Stimulated activated CD4-positive, alpha-beta T cell treated with anti-CD3 and anti-CD28 coated beads, Interleukin-15, amount 100 ng/mL, for 1 hour (primary cell): ENCODE measurements at regions not wholly inside any gene's neighbourhood (a gene's known extent, or its start where the extent isn't known, plus 50 kb on each side); places are given as distances from the start of the nearest gene placed in this dataset.

Experiments used
- DNase-seq, 2 donors: peaks; one replicate each; pipeline ENCODE4 v3.0.0-alpha.2; 2020; ENCODE audit warnings: low read depth in 1 of 2, low spot score in 1 of 2

DNA sequence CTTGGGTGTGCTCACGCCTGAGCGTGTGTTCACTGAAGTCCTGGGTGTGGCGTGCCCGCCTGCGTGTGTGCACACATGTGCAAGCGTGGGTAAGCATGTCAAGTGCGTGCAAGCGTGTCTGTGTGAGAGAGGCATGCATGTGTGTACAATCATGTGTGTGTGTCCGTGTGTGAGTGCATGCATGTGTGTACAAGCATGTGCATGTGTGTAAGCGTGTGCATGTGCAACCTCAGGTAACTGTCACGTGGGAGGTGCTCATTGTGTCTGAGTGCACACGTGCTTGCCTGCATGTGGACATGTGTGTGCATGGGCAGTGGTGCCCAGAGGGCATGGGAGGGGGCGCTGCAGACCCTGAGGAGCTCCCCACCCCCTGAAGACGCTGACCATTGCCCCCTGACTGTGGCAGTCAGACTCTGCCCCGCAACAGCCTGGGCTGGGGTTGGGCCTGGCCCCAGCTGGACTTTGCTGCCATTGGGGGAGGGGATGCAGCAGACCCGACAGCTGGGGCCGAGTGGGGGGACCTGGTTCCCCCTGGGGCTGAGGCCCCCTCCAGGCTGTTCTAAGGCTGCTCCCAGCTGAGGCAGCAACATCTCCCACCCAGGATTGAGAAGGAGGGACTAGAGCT is 88.1 kb downstream of the UNCX start:
- no peak for DNase-seq

DNA sequence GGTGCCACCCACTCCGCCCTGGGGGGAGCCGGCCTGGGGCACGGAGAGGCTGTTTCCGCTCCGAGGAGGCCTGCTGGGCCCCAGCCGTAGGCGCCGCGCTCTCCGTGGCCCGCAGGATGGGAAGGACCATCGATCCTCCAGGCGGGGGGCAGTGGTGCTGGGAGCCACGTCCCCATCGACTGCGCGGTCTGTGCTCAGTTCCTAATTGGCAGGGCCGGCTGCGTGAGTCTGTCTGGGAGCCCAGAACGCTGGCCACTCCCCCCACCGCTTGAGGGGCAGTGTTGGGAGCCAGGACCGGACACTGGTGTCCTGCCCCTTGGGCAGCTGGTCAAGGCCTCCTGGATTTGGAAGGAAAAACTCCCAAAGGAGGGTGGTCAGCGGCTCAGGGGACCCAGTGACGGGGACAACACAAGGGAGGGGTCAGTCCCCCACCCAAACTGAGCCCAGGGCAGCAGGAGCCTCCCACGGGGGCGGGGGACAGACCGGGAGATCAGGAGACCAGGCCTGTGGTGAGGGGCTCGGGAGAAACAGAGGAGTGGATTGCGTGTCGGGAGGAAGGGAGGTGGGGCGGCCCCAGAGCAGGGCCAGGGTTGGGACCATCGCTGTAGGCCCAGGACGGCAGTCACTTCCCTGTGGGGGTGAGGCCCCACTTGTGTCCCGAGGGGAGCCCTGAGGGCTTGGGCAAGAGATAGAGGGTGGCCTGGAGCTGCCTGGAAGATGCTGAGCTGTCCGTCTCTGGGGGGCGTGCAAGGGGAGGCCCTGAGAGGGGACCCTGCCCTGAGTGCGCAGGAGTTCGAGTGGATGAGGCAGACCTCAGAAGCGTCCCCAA is 89.0 kb downstream of the UNCX start:
- DNase-seq = no peak

DNA sequence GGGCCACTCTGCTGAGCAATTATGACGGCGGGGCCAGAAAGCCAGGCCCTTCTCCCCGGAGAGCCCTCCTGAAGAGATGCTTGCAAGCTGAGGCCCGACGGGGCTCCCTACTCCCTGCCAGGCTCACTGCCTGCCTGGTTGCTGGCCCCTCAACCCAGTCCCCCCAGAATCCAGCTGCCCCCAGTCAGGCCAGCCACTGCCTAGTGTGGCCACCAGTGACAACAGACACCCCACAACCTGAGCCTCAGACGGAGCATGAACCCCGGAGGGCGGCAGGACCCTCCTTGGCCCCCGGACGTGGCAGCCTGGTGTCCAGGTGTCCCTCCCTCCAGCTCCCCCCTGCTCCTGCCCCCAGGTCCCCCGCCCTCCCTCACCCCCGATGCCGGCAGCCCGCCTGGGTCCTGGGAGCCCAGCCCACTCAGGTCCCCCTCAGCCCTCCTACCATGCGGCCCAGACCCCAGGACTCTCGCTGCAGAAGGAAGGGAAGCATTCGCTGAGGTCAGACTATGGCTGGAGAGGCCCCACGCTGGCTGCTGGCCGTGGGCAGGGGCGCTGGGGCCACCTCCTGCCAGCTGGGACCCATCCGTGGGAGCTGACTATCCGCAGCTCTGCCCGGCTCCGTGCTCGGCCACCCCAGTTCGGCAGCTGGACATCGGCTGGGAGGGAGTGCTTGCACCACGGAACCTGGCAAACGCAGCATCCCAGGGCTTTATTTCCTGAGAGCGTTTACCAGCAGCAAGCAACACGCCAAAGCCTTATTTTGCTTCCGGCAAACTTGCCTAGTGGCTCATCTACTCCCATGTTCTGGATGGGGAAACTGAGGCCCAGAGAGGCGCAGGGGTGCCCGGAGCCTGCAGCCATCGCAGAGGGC is 89.8 kb downstream of the UNCX start:
- no peak for DNase-seq

DNA sequence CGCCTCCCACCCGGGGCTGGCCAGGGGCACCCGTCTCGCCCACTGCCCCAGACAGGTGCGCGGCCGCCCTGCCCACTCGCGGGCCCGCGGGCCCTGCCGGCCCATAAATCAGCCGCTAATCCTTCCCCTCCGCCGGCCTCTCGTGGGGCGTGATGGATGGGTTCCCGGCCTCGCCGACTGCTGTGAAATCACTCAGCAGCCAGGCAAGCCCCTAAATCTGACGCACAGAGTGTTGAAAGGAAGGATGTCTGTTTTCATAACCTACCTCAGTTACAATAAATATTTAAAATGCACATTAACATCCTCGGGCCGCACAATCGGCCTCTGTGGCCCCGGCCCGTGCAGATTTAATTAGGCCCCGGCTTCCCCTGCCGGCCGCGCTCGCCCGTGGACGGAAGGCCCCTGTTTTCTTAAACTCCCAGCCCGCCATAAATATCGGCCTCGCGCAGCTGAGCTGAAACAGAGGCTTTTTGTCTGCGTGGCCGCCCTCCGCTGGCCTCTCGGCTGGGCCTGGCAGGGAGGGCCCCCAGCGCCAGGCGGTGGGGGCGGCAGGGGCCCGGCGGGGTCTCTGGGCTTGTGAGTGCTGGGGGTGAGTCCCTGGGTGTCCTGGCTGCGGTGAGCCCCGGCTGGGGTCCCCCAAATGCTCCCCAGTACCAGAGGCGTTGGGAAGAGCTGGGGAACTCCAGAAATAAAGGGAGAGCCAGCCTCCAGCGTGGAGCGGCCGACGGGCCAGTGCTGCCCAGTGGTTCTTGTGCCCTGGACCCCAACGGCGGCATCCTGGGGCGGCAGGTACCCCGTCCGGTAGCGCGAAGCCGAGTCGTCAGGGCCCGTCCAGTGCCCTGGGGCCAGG is 90.7 kb downstream of the UNCX start:
- no peak for DNase-seq

DNA sequence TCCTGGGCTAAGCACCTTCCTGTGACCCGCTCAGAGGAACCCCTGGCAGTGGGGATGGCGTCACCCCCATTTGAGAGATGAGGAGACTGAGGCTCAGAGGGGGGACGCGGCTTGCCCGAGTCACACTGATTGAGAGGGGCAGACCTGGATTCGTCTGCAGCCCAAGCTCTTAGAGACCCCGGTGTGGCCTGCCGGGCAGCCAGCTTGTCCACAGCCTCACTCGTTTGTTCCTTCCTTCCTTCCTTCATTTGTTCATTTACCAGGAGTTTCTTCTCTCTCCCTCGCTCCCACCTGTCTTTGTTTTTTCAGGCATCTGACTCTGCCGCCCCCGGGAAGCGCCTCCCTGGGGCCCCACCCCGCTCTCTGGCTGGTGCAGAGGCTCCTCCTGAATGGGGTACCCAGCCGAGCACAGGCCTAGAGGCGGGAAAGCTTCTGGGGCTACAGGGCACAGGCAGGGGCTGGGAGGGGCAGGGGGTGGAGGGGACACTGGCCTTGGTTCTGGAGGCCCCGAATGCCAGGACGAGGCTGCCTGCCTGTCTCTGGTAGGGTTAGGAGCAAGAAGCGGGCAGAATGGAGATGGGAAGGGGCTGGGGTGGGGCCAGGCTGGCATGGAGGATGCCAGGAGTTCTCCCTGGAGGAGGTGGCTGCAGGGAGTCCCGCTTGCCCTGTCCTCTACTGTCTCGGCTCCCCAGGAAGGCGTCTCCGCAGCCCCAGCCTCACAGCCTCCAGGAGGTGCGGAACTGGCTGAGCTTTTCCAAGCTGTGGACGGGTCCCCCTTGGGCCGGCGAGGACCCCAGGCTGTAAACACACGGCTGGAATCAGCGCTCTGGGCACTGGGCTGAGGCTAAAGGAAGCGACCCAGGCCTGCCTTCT is 91.6 kb downstream of the UNCX start:
- DNase-seq = no peak

DNA sequence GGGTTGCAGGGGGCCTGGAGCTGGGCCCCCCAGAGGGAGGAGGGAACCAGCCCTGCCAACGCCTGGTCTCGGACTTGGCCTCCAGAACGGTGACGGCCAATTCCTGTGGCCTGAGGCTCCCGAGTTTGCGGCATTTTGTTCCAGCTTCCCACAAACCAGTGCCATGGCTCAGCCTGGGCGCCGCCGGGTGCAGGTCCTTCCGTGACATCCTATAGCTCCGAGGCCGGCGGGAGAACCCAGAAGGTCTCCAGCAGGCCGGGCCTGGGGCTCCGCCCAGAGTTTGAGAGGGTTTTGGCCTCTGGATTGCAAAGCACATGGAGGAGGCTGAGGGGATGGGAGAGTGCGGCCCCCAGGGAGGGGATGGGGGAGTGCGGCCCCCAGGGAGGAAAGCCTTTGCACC is 92.6 kb downstream of the UNCX start:
- no peak for DNase-seq

DNA sequence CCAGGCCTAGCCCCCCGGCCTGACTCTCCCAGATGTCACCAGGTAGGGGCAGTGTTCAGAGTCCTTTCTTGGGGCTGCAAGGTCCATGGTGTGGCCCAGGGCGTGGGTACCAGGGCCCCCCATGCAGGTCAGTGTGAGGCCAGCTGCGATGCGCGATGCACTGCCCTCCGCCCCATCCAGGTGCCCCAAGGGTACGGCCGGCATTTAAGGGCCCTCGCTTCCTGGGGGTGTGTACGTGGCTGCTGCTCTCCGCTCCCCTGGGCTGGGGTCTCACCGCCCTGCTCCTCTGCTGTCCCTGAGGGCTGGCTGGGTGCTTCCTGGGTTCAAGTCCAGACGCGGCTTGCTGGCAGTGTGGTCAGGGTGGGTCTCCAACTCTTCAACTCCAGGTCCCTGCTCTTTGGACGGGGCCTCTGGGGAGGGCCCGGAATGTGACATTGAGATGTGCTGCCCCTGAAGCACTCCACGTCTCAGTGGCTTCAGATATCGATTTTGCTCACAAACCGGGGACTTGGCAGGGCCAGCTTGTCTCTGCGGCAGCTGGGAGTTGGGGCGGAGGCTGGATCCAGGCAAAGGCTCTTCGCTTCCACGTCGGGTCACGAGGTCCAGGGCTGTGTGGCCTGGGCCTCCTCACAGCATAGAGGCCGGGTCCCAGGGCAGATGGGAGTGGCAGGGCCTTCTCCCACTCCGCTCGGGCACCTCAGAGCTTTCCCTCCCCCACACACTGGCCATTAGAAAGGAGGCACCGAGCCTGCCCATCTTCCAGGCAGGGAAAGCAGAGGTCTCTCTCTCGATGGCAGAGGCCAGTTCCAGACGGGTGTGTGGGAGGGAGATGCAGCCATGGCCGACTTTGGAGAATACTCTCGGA is 93.2 kb downstream of the UNCX start:
- DNase-seq = no peak

DNA sequence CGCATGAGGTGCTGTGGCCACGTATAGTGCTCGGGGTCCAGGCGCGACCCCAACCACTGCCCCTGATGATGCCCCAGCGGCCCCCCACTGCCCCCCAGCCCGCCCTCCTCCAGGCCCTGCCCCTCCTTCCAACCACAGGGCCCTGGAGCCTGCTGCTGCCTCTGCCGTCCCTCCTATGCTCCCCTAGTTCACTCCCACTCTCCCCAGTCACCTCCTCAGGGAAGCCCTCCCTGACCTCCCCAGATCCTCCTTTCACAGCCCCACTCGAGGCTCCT is 93.8 kb downstream of the UNCX start:
- no peak for DNase-seq

DNA sequence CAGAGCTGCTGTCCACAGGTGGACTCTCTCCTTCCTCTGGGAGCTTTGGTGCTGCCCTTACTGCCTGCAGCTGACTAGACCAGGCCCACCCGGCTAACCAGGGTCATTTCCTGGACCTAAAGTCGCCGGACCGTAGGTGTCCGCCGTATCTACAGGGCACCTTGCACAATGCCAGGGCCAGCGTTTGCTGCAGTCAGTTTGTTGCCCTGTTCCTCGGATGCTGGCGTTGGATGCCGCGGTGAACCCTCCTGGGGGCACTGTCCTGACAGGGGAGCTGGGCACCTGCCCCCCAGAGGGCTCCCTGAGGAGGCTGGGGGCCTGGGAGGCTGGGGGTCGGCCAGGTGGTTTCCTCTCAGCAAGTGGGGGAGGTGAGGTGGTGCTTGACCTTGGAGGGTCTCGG is 96.6 kb downstream of the UNCX start:
- DNase-seq = no peak

DNA sequence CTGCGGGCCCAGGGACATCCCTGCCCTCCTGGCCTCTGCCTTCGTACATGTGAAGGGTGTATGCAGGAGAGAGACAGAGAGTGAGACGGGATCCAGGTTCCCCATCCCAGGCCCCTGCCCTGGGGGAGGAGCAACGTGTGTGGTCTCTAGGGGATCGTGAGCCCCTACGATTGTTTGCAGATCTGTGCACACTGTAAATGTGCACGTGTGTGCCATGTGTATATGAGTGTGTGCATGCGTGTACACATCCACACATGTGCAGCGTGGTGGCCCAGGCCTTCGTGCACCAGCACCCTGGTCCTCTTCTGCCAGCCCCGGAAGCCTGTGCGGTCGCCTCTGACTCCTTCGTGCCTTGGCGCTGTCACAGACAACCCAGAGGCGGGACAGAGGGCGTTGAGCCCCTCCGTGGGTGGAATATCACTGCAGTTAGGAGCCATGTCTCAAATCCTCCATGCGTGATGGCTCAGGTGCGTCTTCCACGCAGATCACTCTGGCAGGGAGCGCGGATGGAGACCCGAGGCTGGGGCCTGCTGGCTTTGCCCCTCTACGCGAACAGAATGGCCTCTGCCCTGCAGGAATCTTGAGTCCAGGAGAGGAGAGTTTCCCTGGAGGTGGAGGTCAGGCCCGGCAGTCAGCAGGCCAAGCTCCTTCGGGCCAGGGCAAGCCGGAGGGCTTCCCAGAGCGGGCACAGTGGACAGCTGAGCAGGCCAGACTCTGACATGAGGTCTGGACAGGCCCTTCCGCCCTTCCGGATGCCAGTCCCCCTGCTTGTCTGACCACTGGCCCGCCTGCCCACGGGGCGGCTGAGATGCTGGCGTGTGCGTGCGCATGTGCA is 97.5 kb downstream of the UNCX start:
- DNase-seq = no peak

DNA sequence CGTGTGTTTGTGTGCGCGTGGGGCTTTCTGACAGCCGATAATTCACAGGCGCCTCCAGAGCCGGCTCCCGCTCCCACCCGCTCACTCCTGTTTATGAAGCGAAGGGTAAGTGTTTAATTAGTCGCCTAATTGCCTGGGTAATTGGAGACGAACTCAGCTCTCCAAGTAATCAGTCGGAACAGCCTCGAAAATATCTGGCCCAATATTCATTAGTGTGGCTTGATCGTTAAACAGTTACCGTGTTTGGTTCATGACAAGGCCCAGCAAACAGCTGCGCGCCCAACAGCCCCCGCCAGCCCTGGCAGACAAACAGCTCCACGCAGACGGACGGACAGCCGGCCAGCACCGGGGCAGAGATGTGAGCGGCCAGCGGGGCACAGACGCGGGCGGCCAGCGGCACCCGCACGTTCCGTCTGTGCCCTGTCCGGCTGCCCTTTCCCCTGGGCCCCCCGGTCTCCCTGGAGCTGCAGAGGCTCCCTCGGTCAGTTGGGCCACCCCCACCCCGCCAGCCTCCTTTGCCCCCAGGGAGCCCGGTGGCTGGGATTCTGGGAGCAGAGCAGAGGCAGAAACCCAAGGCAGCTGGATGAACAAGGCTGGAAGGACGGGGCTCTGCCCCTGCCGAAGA is 98.2 kb downstream of the UNCX start:
- DNase-seq = no peak

DNA sequence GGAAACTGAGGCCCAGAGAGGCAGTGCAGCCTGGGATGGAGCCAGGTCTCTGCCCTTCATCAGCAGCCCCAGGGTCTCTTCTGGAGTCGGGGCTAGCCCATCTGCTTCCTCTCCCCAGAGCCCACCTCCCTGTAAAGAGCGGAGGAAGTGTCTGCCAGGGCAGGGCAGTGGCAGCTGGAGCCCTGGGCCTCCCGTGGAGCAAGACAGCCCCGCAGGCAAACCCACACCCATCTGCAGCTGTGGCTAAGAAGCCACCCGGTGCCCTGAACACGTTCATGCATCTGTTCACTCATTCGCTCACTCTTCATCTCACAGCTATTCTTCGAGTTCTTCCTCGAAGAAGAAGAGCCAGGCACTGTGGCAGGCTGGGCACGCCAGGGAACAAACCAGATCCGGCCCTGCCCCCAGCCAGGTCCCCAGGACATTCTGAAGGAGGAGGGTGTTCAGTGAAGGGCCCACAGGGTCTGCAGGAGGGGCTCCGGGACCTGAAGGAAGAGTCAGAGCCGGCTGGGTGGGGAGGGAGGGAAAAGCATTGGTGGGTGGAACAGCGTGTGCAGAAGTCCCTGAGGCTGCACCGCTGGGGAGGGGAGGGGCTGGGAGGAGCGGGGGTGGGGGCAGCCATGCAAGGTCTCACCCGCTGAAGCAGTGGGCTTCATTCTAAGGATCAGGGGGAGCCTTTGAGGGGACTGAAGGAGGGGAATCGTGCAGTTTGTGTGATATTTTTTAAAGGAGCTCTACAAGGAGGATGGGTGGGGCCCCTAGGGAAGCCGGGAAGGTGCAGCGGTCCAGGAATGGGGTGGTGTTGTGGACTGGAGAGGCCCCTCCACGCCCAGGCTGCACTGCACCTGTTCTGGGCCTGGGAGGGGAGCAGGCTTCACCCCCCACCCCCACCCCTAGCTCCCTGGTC is 99.1 kb downstream of the UNCX start:
- no peak for DNase-seq

DNA sequence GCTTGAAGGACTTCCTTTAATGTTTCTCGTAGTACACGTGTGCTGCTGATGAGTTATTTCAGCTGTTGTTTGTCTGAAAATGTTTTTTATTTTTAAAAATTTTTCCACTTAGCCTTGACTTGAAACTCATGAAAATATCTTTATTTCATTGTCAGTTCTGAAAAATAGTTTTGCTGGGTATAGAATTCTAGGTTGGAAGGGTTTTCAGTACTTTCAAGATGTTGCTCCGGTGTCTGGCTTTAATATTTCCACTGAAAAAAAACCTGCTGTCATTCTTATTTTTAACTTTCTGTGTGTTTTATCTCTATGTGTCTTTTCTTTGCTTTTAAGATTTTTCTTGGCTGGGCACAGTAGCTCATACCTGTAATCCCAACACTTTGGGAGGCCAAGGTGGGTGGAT is 103.8 kb downstream of the UNCX start:
- DNase-seq = no peak

DNA sequence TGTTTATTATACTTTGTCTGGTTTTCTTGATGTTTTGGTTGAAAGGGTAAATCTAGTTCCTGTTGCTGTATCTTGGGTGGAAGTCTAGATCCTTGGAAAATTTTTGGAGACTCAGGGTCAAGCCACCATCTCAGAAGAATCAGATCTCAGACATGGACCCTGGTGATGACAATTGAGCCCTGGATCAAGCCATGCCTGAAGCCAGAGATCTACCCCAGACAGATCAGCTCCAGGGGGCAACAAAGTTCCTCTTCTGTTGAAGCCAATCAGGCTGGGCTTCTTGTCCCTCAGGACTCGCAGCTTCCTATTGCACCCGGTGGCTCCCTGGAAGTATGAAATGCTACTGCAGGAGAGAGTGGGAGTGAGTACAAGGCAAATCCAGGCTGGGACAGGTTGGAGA is 106.9 kb downstream of the UNCX start:
- no peak for DNase-seq

DNA sequence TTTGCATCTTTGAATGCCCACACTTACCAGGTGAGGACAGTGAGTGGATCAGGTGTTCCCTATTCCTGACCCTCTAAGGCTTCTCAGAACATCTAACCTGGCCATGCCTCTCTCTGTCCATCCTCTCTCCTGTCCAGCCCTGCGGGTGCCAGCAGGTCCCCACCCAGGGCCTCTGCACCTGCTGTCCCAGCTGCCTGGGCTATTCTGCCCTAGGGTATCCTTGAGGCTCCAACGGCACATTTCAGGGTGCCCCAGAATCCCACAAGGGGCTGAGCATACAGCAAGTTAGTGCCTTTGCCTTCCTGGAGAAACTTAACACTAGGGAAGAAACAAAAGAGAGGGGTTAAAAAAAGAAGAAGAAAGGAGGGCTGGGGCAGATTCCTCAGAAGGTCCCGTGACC is 107.4 kb downstream of the UNCX start:
- no peak for DNase-seq

DNA sequence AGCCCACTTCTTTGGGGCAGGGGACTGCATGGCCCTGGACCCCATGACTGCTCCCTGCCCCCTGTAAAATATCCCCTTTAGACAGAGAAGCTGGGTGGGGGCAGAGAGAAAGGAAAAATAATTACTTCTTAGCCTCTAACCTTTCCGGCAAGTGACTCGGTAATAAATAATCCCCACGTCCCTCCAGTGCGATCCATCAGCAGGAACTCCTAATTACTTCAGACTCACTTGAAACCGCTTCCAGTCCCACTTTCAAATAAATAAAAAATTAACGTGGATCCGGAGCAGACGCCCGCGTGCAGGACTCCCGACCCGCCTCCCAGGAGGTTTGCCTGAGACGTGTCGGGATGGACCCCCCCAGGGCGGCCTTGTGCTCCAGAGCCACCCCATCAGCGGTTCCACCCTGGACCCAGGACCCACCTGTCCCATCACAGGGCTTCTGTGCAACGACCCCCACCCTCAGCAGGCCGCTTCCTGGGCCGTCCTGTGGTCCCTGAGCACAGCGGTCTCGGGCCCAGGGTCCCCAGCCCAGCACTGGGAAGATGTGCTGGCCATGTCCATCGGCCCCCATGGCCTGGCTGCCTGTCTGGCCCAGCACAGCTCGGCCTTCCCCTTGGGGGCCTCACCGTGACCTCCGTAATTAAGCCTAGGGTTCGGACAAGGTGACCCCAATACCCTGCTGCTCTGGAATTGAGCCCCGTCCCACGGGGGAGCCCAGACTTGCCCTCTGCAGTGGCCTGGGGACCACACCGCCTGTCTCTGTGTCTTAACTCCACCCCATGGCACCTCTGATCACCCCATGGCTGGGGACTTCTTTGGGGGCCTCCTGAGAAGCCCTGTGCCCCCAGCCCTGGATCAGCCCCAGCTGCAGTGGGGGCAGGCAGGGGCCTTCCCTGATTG is 108.0 kb downstream of the UNCX start:
- DNase-seq = no peak
